ENCODE measurements at regions not wholly inside any gene's neighbourhood (a gene's known extent, or its start where the extent isn't known, plus 50 kb on each side); places are given as distances from the start of the nearest gene placed in this dataset.

DNA sequence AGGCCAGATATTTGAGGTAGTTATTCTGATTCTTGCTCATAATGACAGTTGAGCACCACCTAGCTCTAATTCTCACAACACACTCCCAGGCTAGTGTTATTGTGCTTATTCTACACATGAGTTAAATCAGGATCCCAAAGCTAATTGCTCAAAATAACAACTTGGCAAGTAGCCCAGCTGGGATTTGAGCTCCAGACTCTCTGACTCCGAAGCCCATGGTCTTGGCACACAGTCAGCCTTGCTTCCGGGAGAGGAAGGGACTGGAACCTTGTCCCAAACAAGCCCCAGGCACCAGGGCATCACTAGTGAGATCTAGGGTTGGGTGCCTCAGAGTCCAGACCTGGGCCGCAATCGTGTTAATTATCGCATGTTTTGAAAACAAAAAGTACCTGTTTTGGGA is 101.4 kb downstream of the GPAM start (continued):
- TF ChIP-seq, protein P1, sequence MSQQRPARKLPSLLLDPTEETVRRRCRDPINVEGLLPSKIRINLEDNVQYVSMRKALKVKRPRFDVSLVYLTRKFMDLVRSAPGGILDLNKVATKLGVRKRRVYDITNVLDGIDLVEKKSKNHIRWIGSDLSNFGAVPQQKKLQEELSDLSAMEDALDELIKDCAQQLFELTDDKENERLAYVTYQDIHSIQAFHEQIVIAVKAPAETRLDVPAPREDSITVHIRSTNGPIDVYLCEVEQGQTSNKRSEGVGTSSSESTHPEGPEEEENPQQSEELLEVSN (IDR thresholded peaks at IDR 0.05; ENCODE audit: borderline replicate concordance, low read depth): no peak
- TF ChIP-seq NR3C1 (IDR thresholded peaks at IDR 0.05) (no peak), CHD4 (IDR thresholded peaks at IDR 0.05; ENCODE audit: borderline replicate concordance) (no peak), RNF2 (IDR thresholded peaks at IDR 0.05; ENCODE audit: borderline replicate concordance, low read depth) (no peak)

DNA sequence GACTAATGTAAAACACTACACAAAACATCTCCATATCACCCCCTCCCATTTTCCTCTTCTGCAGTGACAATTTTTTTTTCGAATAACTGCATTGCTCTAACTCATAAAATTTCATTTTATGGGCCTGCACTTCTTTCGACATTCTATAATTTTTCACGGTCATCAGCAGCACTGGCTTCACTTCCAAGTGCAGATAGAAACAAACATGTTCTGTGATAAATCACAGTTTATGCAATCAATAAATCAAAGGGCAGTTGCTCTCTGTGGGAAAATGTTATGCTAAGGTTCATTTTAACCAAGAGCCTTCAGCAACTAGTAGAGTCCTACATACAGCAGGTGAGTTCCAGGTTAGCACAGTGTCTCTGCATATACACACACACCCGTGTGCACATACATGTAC is 100.1 kb downstream of the GPAM start:
- Histone ChIP-seq H3K9me3 (no peaks in the 10 kb centered on the region), H3K4me2 (no peak overlapping the region), H3K4me1 (no peaks in the 10 kb centered on the region), H3K27ac (no peak overlapping the region), H3K4me3 (no peak overlapping the region)
- ChIA-PET CTCF (no interaction called here), POLR2A (no interaction called here)
- WGBS (ENCODE audit: missing lambda C conversion rate): 13% methylated on average over 4 of the region's 4 CpGs
- FAIRE-seq (no peak), ATAC-seq (no peak), DNase-seq (ENCODE audit: low read depth in 1 of 2, low spot score in 1 of 2) (no peak)
- TF ChIP-seq HES2 (IDR thresholded peaks at IDR 0.05): no peak
- no peak for TF ChIP-seq SMC3 (IDR thresholded peaks at IDR 0.05)
- TF ChIP-seq RARB (CRISPR knock-in tag; IDR thresholded peaks at IDR 0.05): no peak
- TF ChIP-seq NFE2L2 (conservative IDR thresholded peaks at IDR 0.05; ENCODE audit: low read length): no peak

- TF ChIP-seq JUN (IDR thresholded peaks at IDR 0.05) (no peak), RAD21 (conservative IDR thresholded peaks at IDR 0.05 in 1 of 2, IDR thresholded peaks at IDR 0.05 in 1 of 2) (no peak), RFX5 (IDR thresholded peaks at IDR 0.05) (no peak), MAZ (IDR thresholded peaks at IDR 0.05; ENCODE audit: borderline replicate concordance, low read depth, low read length) (no peak), ZNF302 (CRISPR knock-in tag; IDR thresholded peaks at IDR 0.05) (no peak), ESRRA (IDR thresholded peaks at IDR 0.05; ENCODE audit: borderline replicate concordance, low read length) (no peak), EHMT2 (IDR thresholded peaks at IDR 0.05; ENCODE audit: low read depth) (no peak), HOXB5 (CRISPR knock-in tag; IDR thresholded peaks at IDR 0.05) (no peak), RCOR1 (IDR thresholded peaks at IDR 0.05; ENCODE audit: low read depth, low read length) (no peak), NFE2L2 (conservative IDR thresholded peaks at IDR 0.05; ENCODE audit: low read length) (no peak), HDAC2 (IDR thresholded peaks at IDR 0.05) (no peak), TFCP2L1 (CRISPR knock-in tag; IDR thresholded peaks at IDR 0.05) (no peak), BHLHE40 (IDR thresholded peaks at IDR 0.05; ENCODE audit: low read depth, low read length) (no peak), POLR2AphosphoS2 (conservative IDR thresholded peaks at IDR 0.05; ENCODE audit: low read length) (no peak), HES2 (IDR thresholded peaks at IDR 0.05) (no peak), CBX2 (IDR thresholded peaks at IDR 0.05; ENCODE audit: borderline replicate concordance, low read depth) (no peak), SMC3 (IDR thresholded peaks at IDR 0.05) (no peak), KDM5A (IDR thresholded peaks at IDR 0.05) (no peak)
- ATAC-seq (no peak), FAIRE-seq (no peak), DNase-seq (ENCODE audit: low read depth in 1 of 2, low spot score in 1 of 2) (no peak)
- 11% methylated on average over 10 of the region's 10 CpGs for WGBS (ENCODE audit: missing lambda C conversion rate)
- ChIA-PET CTCF (no interaction called here), POLR2A (no interaction called here)
- H3K9me3 ChIP-seq: no peaks in the 10 kb centered on the region
- no peak overlapping the region for H3K4me3 ChIP-seq
- H3K27ac ChIP-seq: no peak overlapping the region
- no peak overlapping the region for H3K4me2 ChIP-seq
- no peaks in the 10 kb centered on the region for H3K4me1 ChIP-seq
These were observed 95.6 kb downstream of the GPAM start for GRCh38 chr10:112087953-112088456.

GRCh38 chr10:112091703-112092102 is 91.9 kb downstream of the GPAM start:
- Histone ChIP-seq H3K27ac (no peak overlapping the region), H3K4me1 (no peaks in the 10 kb centered on the region), H3K4me2 (no peak overlapping the region), H3K4me3 (no peak overlapping the region), H3K9me3 (no peaks in the 10 kb centered on the region)
- ATAC-seq: no peak
- ChIA-PET POLR2A (no interaction called here), CTCF (no interaction called here)
- 52% methylated on average over 1 of the region's 1 CpG for WGBS (ENCODE audit: missing lambda C conversion rate)
- no peak for FAIRE-seq
- no peak for DNase-seq (ENCODE audit: low read depth in 1 of 2, low spot score in 1 of 2)
- TF ChIP-seq ATOH8 (CRISPR knock-in tag; IDR thresholded peaks at IDR 0.05; ENCODE audit: low read depth): no peak
